ENCODE measurements at regions not wholly inside any gene's neighbourhood (a gene's known extent, or its start where the extent isn't known, plus 50 kb on each side); places are given as distances from the start of the nearest gene placed in this dataset.

- TF ChIP-seq TOX (CRISPR knock-in tag; IDR thresholded peaks at IDR 0.05; ENCODE audit: borderline replicate concordance) (no peak), TCF4 (CRISPR knock-in tag; IDR thresholded peaks at IDR 0.05; ENCODE audit: borderline replicate concordance) (no peak), POU6F1 (CRISPR knock-in tag; IDR thresholded peaks at IDR 0.05; ENCODE audit: borderline replicate concordance, low read depth) (no peak), GLIS3 (CRISPR knock-in tag; IDR thresholded peaks at IDR 0.05) (no peak)
Observed at GRCh38 chr2:61759005-61759404, 94.9 kb downstream of the FAM161A start (continued).

GRCh38 chr2:61758159-61758558 is 95.7 kb downstream of the FAM161A start:
- ATAC-seq: no peak
- TF ChIP-seq ZNF8 (CRISPR knock-in tag; IDR thresholded peaks at IDR 0.05): no peak
- no peak for TF ChIP-seq ZFP3 (CRISPR knock-in tag; IDR thresholded peaks at IDR 0.05)
- no peak for TF ChIP-seq TSHZ2 (CRISPR knock-in tag; IDR thresholded peaks at IDR 0.05)
- TF ChIP-seq ESRRG (CRISPR knock-in tag; IDR thresholded peaks at IDR 0.05): no peak
- TF ChIP-seq CSRNP3 (CRISPR knock-in tag; IDR thresholded peaks at IDR 0.05): no peak
- no peak for TF ChIP-seq TOX (CRISPR knock-in tag; IDR thresholded peaks at IDR 0.05; ENCODE audit: borderline replicate concordance)
- no peak for TF ChIP-seq PPARA (CRISPR knock-in tag; IDR thresholded peaks at IDR 0.05; ENCODE audit: borderline replicate concordance)
- no peak for TF ChIP-seq SNAI2 (CRISPR knock-in tag; IDR thresholded peaks at IDR 0.05)
- no peak for TF ChIP-seq BACH2 (CRISPR knock-in tag; IDR thresholded peaks at IDR 0.05; ENCODE audit: borderline replicate concordance)
- TF ChIP-seq ZFP30 (CRISPR knock-in tag; IDR thresholded peaks at IDR 0.05): no peak
- TF ChIP-seq TCF4 (CRISPR knock-in tag; IDR thresholded peaks at IDR 0.05; ENCODE audit: borderline replicate concordance): no peak
- no peak for TF ChIP-seq ZNF565 (CRISPR knock-in tag; conservative IDR thresholded peaks at IDR 0.05; ENCODE audit: low read depth)
- no peak for TF ChIP-seq ZC3H10 (CRISPR knock-in tag; IDR thresholded peaks at IDR 0.05)

- no peak for TF ChIP-seq BACH2 (CRISPR knock-in tag; IDR thresholded peaks at IDR 0.05; ENCODE audit: borderline replicate concordance)
- TF ChIP-seq GLIS3 (CRISPR knock-in tag; IDR thresholded peaks at IDR 0.05): no peak
- TF ChIP-seq POU6F1 (CRISPR knock-in tag; IDR thresholded peaks at IDR 0.05; ENCODE audit: borderline replicate concordance, low read depth): no peak
- TF ChIP-seq ZC3H10 (CRISPR knock-in tag; IDR thresholded peaks at IDR 0.05): no peak
- no peak for TF ChIP-seq CREB5 (CRISPR knock-in tag; IDR thresholded peaks at IDR 0.05; ENCODE audit: low read depth)
- TF ChIP-seq ZNF70 (CRISPR knock-in tag; IDR thresholded peaks at IDR 0.05): no peak
- TF ChIP-seq TCF4 (CRISPR knock-in tag; IDR thresholded peaks at IDR 0.05; ENCODE audit: borderline replicate concordance): no peak
- no peak for TF ChIP-seq ISL1 (CRISPR knock-in tag; IDR thresholded peaks at IDR 0.05)
- TF ChIP-seq CSDC2 (CRISPR knock-in tag; IDR thresholded peaks at IDR 0.05): no peak
- TF ChIP-seq ARNTL (CRISPR knock-in tag; IDR thresholded peaks at IDR 0.05; ENCODE audit: borderline replicate concordance, low read depth): no peak
- no peak for TF ChIP-seq ZNF565 (CRISPR knock-in tag; conservative IDR thresholded peaks at IDR 0.05; ENCODE audit: low read depth)
- TF ChIP-seq TSHZ2 (CRISPR knock-in tag; IDR thresholded peaks at IDR 0.05): no peak
- TF ChIP-seq ZNF8 (CRISPR knock-in tag; IDR thresholded peaks at IDR 0.05): no peak
- no peak for TF ChIP-seq SNAI2 (CRISPR knock-in tag; IDR thresholded peaks at IDR 0.05)
- no peak for TF ChIP-seq TOX (CRISPR knock-in tag; IDR thresholded peaks at IDR 0.05; ENCODE audit: borderline replicate concordance)
- no peak for TF ChIP-seq PATZ1 (CRISPR knock-in tag; IDR thresholded peaks at IDR 0.05; ENCODE audit: borderline replicate concordance)
- no peak for TF ChIP-seq PPARA (CRISPR knock-in tag; IDR thresholded peaks at IDR 0.05; ENCODE audit: borderline replicate concordance)
- no peak for TF ChIP-seq OSR1 (CRISPR knock-in tag; IDR thresholded peaks at IDR 0.05)
- TF ChIP-seq ZFP30 (CRISPR knock-in tag; IDR thresholded peaks at IDR 0.05): no peak
- no peak for TF ChIP-seq RARB (CRISPR knock-in tag; IDR thresholded peaks at IDR 0.05)
- ATAC-seq: no peak
Observed at GRCh38 chr2:61753512-61753911, 100.3 kb downstream of the FAM161A start.

Data from SK-N-SH treated with all-trans-retinoic acid at 6 μM for 48 hours (cell line).